Astrocyte (in vitro differentiated cells and primary cell): ENCODE measurements at regions not wholly inside any gene's neighbourhood (a gene's known extent, or its start where the extent isn't known, plus 50 kb on each side); places are given as distances from the start of the nearest gene placed in this dataset.

ENCODE experiments used
- DNase-seq: peaks from one replicate; pipeline ENCODE4 v3.0.0-alpha.2; 2010; ENCODE audit warnings: low read depth
- FAIRE-seq: peaks from 2 replicates; lab custom pipeline; 2011; peaks lifted over from hg19 to GRCh38; lab: Jason Lieb, UNC
- H2AFZ ChIP-seq: 2 replicates; pipeline ENCODE4 v1.6.0; 2012; ENCODE audit warnings: low read depth, low read length, inconsistent platforms
- H3K27ac ChIP-seq: 2 replicates; pipeline ENCODE4 v1.5.1; 2011; ENCODE audit warnings: low read depth, low read length, inconsistent platforms
- H3K27me3 ChIP-seq: 2 replicates; pipeline ENCODE4 v1.6.0; 2011; ENCODE audit warnings: low read length, inconsistent platforms; ENCODE audit not compliant: insufficient read depth
- H3K36me3 ChIP-seq: 2 replicates; pipeline ENCODE4 v1.5.1; 2011; ENCODE audit warnings: low read length, inconsistent platforms; ENCODE audit not compliant: insufficient read depth
- H3K4me1 ChIP-seq: 2 replicates; pipeline ENCODE4 v1.5.1; 2011; ENCODE audit warnings: low read length, inconsistent platforms; ENCODE audit not compliant: insufficient read depth
- H3K4me2 ChIP-seq: 2 replicates; pipeline ENCODE4 v1.6.0; 2012; ENCODE audit warnings: low read length, inconsistent platforms
- H3K4me3 ChIP-seq: 2 replicates; pipeline ENCODE4 v1.5.1; 2011; ENCODE audit warnings: low read depth, mild to moderate bottlenecking, low read length, inconsistent platforms; ENCODE audit not compliant: insufficient read depth
- H3K79me2 ChIP-seq: 2 replicates; pipeline ENCODE4 v1.6.0; 2012; ENCODE audit warnings: mild to moderate bottlenecking, low read length, inconsistent platforms; ENCODE audit not compliant: insufficient read depth
- H3K9ac ChIP-seq: 2 replicates; pipeline ENCODE4 v1.6.0; 2012; ENCODE audit warnings: mild to moderate bottlenecking, low read length, inconsistent platforms
- H3K9me3 ChIP-seq: 2 replicates; pipeline ENCODE4 v1.5.1; 2012; ENCODE audit warnings: low read depth, mild to moderate bottlenecking, low read length, inconsistent platforms; ENCODE audit not compliant: insufficient read depth
- H4K20me1 ChIP-seq: 2 replicates; pipeline ENCODE4 v1.6.0; 2012; ENCODE audit warnings: low read length, inconsistent platforms; ENCODE audit not compliant: insufficient read depth
- H3K27ac Mint-ChIP-seq: one replicate; pipeline ENCODE4 v1.8.0; 2021; ENCODE audit warnings: mild to moderate bottlenecking, mixed read lengths; ENCODE audit not compliant: unreplicated experiment
- H3K27me3 Mint-ChIP-seq: one replicate; pipeline ENCODE4 v1.8.0; 2021; ENCODE audit warnings: low read depth, mixed read lengths; ENCODE audit not compliant: unreplicated experiment
- H3K36me3 Mint-ChIP-seq: one replicate; pipeline ENCODE4 v1.8.0; 2021; ENCODE audit warnings: low read depth, mixed read lengths; ENCODE audit not compliant: unreplicated experiment
- H3K4me1 Mint-ChIP-seq: one replicate; pipeline ENCODE4 v1.8.0; 2021; ENCODE audit warnings: low read depth, mixed read lengths; ENCODE audit not compliant: unreplicated experiment
- H3K4me3 Mint-ChIP-seq: one replicate; pipeline ENCODE4 v1.8.0; 2021; ENCODE audit warnings: mild to moderate bottlenecking, moderate library complexity, mixed read lengths; ENCODE audit not compliant: unreplicated experiment
- H3K9me3 Mint-ChIP-seq: one replicate; pipeline ENCODE4 v1.8.0; 2021; ENCODE audit warnings: mild to moderate bottlenecking, mixed read lengths; ENCODE audit not compliant: unreplicated experiment
- EZH2 ChIP-seq: IDR thresholded peaks from 2 replicates; pipeline ENCODE4 v1.6.1; 2012; ENCODE audit warnings: mild to moderate bottlenecking, low read length, inconsistent platforms; ENCODE audit not compliant: insufficient read depth
- TF ChIP-seq, protein P1 (sequence below): IDR thresholded peaks from 2 replicates; pipeline ENCODE4 v1.5.1; 2011; ENCODE audit warnings: low read depth, mild to moderate bottlenecking, inconsistent platforms, low read length, moderate library complexity; ENCODE audit not compliant: insufficient read depth

DNA sequence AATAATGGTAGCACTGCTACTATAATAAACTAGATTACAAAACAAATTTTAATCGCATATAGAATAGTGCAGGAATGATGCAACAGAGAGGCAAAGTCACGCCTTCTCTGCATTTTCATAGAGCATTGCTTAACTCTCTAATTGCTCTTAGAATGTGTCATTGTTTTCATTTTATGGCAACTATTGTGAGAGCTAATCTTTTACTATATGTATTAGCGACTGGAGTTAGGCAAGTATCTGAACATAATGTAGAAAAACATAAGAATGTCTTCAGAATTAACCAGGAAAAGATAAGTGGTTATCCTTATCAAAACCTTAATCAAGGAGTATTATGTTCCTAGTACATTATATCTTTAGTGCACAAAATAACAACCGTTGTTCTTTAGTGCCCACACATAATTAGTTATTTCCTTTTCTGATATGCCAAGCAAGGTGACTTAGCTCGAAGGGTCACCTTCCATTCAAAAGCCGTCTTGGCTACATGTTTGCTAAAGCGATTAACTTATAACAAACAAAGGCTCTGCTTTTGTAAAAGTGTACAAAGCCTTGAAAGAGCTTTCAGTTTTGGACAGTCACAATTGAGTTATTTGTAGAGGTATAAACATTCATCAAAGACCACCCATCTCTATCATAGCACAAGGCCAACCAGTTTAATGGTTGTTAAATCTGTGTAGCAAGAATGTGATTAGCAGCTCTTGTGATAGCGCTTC lies 1328.9 kb downstream of the ROBO2 start:
- DNase-seq: no peak
- Histone ChIP-seq H3K4me3 (no peak overlapping the region), H3K27ac (no peak overlapping the region), H3K79me2 (no peaks in the 10 kb centered on the region), H3K9ac (no peak overlapping the region), H3K4me2 (no peak overlapping the region), H4K20me1 (no peaks in the 10 kb centered on the region), H3K36me3 (no peaks in the 10 kb centered on the region), H3K9me3 (no peaks in the 10 kb centered on the region), H2AFZ (no peak overlapping the region), H3K27me3 (no peaks in the 10 kb centered on the region), H3K4me1 (no peaks in the 10 kb centered on the region)
- Mint-ChIP-seq H3K4me1 (no peaks in the 10 kb centered on the region), H3K36me3 (no peaks in the 10 kb centered on the region), H3K4me3 (no peak overlapping the region), H3K27ac (no peak overlapping the region), H3K9me3 (no peaks in the 10 kb centered on the region), H3K27me3 (no peaks in the 10 kb centered on the region)
- no peak for FAIRE-seq
- TF ChIP-seq, protein P1, sequence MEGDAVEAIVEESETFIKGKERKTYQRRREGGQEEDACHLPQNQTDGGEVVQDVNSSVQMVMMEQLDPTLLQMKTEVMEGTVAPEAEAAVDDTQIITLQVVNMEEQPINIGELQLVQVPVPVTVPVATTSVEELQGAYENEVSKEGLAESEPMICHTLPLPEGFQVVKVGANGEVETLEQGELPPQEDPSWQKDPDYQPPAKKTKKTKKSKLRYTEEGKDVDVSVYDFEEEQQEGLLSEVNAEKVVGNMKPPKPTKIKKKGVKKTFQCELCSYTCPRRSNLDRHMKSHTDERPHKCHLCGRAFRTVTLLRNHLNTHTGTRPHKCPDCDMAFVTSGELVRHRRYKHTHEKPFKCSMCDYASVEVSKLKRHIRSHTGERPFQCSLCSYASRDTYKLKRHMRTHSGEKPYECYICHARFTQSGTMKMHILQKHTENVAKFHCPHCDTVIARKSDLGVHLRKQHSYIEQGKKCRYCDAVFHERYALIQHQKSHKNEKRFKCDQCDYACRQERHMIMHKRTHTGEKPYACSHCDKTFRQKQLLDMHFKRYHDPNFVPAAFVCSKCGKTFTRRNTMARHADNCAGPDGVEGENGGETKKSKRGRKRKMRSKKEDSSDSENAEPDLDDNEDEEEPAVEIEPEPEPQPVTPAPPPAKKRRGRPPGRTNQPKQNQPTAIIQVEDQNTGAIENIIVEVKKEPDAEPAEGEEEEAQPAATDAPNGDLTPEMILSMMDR: no peak
- TF ChIP-seq EZH2: no peak

DNA sequence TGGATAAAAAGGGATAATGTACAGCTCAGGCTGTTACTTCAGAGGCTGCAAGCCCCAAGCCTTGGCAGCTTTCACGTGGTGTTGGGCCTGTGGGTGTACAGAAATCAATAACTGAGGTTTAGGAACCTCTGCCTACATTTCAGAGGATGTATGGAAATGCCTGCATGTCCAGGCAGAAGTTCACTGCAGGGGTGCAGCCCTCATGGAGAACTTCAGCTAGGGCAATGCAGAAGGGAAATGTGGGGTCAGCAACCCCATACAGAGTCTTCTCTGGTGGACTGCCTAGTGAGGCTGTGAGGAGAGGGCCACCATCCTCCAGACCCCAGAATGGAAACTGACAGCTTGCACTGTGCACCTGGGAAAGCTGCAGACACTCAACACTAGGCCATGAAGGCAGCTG lies 1350.3 kb downstream of the ROBO2 start:
- H3K79me2 ChIP-seq: no peaks in the 10 kb centered on the region
- Mint-ChIP-seq H3K27me3 (no peaks in the 10 kb centered on the region), H3K36me3 (no peaks in the 10 kb centered on the region), H3K27ac (no peak overlapping the region), H3K9me3 (peaks cover 19% of the 10 kb centered on the region), H3K4me3 (no peak overlapping the region), H3K4me1 (no peaks in the 10 kb centered on the region)
- DNase-seq (no peak), FAIRE-seq (no peak)
- no peaks in the 10 kb centered on the region for H3K36me3 ChIP-seq
- no peak overlapping the region for H3K4me3 ChIP-seq
- H3K4me2 ChIP-seq: no peak overlapping the region
- no peak overlapping the region for H2AFZ ChIP-seq
- no peak overlapping the region for H3K9ac ChIP-seq
- no peak for TF ChIP-seq EZH2
- TF ChIP-seq, protein P1: no peak
- peaks cover 8% of the 10 kb centered on the region for H3K9me3 ChIP-seq
- no peaks in the 10 kb centered on the region for H4K20me1 ChIP-seq
- H3K27ac ChIP-seq: no peak overlapping the region
- H3K27me3 ChIP-seq: no peaks in the 10 kb centered on the region
- no peaks in the 10 kb centered on the region for H3K4me1 ChIP-seq

DNA sequence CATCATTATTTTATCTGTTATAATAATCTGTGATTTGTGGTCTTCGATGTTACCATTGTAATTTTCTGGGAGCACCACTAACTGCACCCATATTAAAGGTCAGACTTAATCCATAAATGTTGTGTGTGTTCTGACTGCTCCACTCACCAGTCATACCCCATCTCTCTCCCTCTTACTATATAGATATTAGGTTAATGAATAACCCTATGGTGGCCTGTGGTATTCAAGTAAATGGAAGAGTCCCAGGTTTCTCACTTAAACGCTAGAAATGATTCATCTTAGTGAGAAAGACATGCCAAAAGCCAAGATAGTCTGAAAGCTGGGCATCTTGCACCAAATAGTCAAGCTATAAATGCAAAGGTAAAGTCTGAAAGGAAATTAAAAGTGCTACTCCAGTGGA lies 1358.5 kb downstream of the ROBO2 start:
- H3K27ac ChIP-seq: no peak overlapping the region
- no peaks in the 10 kb centered on the region for H3K36me3 Mint-ChIP-seq
- H3K36me3 ChIP-seq: no peaks in the 10 kb centered on the region
- TF ChIP-seq EZH2: no peak
- TF ChIP-seq, protein P1: no peak
- no peak for DNase-seq
- H3K4me1 Mint-ChIP-seq: no peaks in the 10 kb centered on the region
- H3K9me3 Mint-ChIP-seq: no peaks in the 10 kb centered on the region
- no peaks in the 10 kb centered on the region for H3K9me3 ChIP-seq
- H3K9ac ChIP-seq: no peak overlapping the region
- no peak overlapping the region for H3K4me2 ChIP-seq
- H3K4me1 ChIP-seq: no peaks in the 10 kb centered on the region
- no peak overlapping the region for H3K27ac Mint-ChIP-seq
- H2AFZ ChIP-seq: no peak overlapping the region
- H3K79me2 ChIP-seq: no peaks in the 10 kb centered on the region
- no peaks in the 10 kb centered on the region for H3K27me3 ChIP-seq
- no peak overlapping the region for H3K4me3 Mint-ChIP-seq
- no peaks in the 10 kb centered on the region for H3K27me3 Mint-ChIP-seq
- H3K4me3 ChIP-seq: no peak overlapping the region
- FAIRE-seq: no peak
- no peaks in the 10 kb centered on the region for H4K20me1 ChIP-seq
